MCF 10A (cell line): ENCODE measurements at regions not wholly inside any gene's neighbourhood (a gene's known extent, or its start where the extent isn't known, plus 50 kb on each side); places are given as distances from the start of the nearest gene placed in this dataset.

ENCODE experiments used
- BruUV-seq: library from RNA; stranded (reverse); fragments of 400-500 nt; replicated peaks from 2 replicates; lab custom pipeline; 2021; lab: Mats Ljungman, UMichigan
- CTCF ChIA-PET: fragments of 300-600 bp; sonication (Branson Sonifier 250); formaldehyde crosslinking; extraction: SDS; loops from one replicate; lab custom pipeline; 2021; ENCODE audit warnings: antibody characterized with exemption, inconsistent platforms; lab: Yijun Ruan, JAX
- POLR2A ChIA-PET: fragments of 300-600, 350-650 bp; sonication (Branson Sonifier 250); formaldehyde crosslinking; extraction: SDS; loops from one replicate; lab custom pipeline; 2020; ENCODE audit warnings: antibody characterized with exemption, inconsistent platforms; lab: Yijun Ruan, JAX
- DNase-seq: peaks from one replicate; pipeline ENCODE4 v3.0.0-alpha.2; 2018; ENCODE audit not compliant: unreplicated experiment
- H3K27ac Mint-ChIP-seq: one replicate; pipeline ENCODE4 v1.8.0; 2022; ENCODE audit warnings: mild to moderate bottlenecking, low read depth, mixed read lengths; ENCODE audit not compliant: unreplicated experiment
- H3K27me3 Mint-ChIP-seq: one replicate; pipeline ENCODE4 v1.8.0; 2022; ENCODE audit warnings: mixed read lengths; ENCODE audit not compliant: insufficient read depth, unreplicated experiment
- H3K36me3 Mint-ChIP-seq: one replicate; pipeline ENCODE4 v1.8.0; 2022; ENCODE audit warnings: mild to moderate bottlenecking, moderate library complexity, mixed read lengths; ENCODE audit not compliant: insufficient read depth, unreplicated experiment
- H3K4me1 Mint-ChIP-seq: one replicate; pipeline ENCODE4 v1.8.0; 2022; ENCODE audit warnings: mixed read lengths; ENCODE audit not compliant: insufficient read depth, unreplicated experiment
- H3K4me3 Mint-ChIP-seq: one replicate; pipeline ENCODE4 v1.8.0; 2022; ENCODE audit warnings: mild to moderate bottlenecking, moderate library complexity, mixed read lengths; ENCODE audit not compliant: unreplicated experiment
- H3K9me3 Mint-ChIP-seq: one replicate; pipeline ENCODE4 v1.8.0; 2022; ENCODE audit warnings: mixed read lengths; ENCODE audit not compliant: unreplicated experiment
- CTCF ChIP-seq: fragments of 200-600 bp; IDR thresholded peaks from one replicate; pipeline ENCODE4 v1.8.0; 2022; ENCODE audit warnings: antibody characterized with exemption, mild to moderate bottlenecking; ENCODE audit not compliant: unreplicated experiment
- intact Hi-C: fragments of 100-400 bp; cut with micrococcal nuclease; formaldehyde crosslinking; loops from 2 replicates; pipeline ENCODE4 v1.14.1; 2022

- intact Hi-C loops = no loop called here
- H3K36me3 Mint-ChIP-seq = no peaks in the 10 kb centered on the region
- BruUV-seq = no TSS peak
- no peak for TF ChIP-seq CTCF
- POLR2A ChIA-PET = no interaction called here
- no peak overlapping the region for H3K27ac Mint-ChIP-seq
- H3K4me3 Mint-ChIP-seq = no peak overlapping the region
- H3K27me3 Mint-ChIP-seq = no peaks in the 10 kb centered on the region
- DNase-seq = no peak
- H3K4me1 Mint-ChIP-seq = no peaks in the 10 kb centered on the region
- no peaks in the 10 kb centered on the region for H3K9me3 Mint-ChIP-seq
- CTCF ChIA-PET = interaction anchor here (0.6 kb wide), 1 partner anchor 12 kb away, joined by 3 read pairs; no protein-coding TSS in a partner anchor
Observed at GRCh38 chr4:167786504-167786903, 305.8 kb upstream of the ANXA10 start.

- no peak for TF ChIP-seq CTCF
- ChIA-PET CTCF (no interaction called here), POLR2A (no interaction called here)
- no peak for DNase-seq
- no peaks in the 10 kb centered on the region for H3K9me3 Mint-ChIP-seq
- H3K4me3 Mint-ChIP-seq = no peak overlapping the region
- H3K27ac Mint-ChIP-seq = no peak overlapping the region
- H3K36me3 Mint-ChIP-seq = no peaks in the 10 kb centered on the region
- no TSS peak for BruUV-seq
- no peaks in the 10 kb centered on the region for H3K27me3 Mint-ChIP-seq
- H3K4me1 Mint-ChIP-seq = no peaks in the 10 kb centered on the region
- intact Hi-C loops = no loop called here
Observed at GRCh38 chr4:167787231-167787630, 305.1 kb upstream of the ANXA10 start.

- POLR2A ChIA-PET = no interaction called here
Observed at GRCh38 chr4:167802463-167803212, 289.7 kb upstream of the ANXA10 start.

GRCh38 chr4:167811958-167812357 lies 280.4 kb upstream of the ANXA10 start:
- TF ChIP-seq CTCF = no peak
- ChIA-PET CTCF (interaction anchor here (0.6 kb wide), 1 partner anchor 208 kb away, joined by 3 read pairs; no protein-coding TSS in a partner anchor), POLR2A (no interaction called here)
- no peaks in the 10 kb centered on the region for H3K36me3 Mint-ChIP-seq
- H3K9me3 Mint-ChIP-seq = peaks cover 10% of the 10 kb centered on the region
- H3K4me3 Mint-ChIP-seq = no peak overlapping the region
- H3K27ac Mint-ChIP-seq = no peak overlapping the region
- no peaks in the 10 kb centered on the region for H3K27me3 Mint-ChIP-seq
- no TSS peak for BruUV-seq
- H3K4me1 Mint-ChIP-seq = no peaks in the 10 kb centered on the region
- DNase-seq = no peak
- intact Hi-C loops = no loop called here

More at GRCh38 chr4:167802463-167803212, 289.7 kb upstream of the ANXA10 start:
- no peak overlapping the region for H3K27ac Mint-ChIP-seq
- H3K27me3 Mint-ChIP-seq = no peaks in the 10 kb centered on the region
- TF ChIP-seq CTCF = no peak
- intact Hi-C loops = no loop called here
- BruUV-seq = no TSS peak
- H3K36me3 Mint-ChIP-seq = no peaks in the 10 kb centered on the region
- no peak overlapping the region for H3K4me3 Mint-ChIP-seq
- CTCF ChIA-PET = interaction anchor here (1.1 kb wide), 1 partner anchor 114 kb away, joined by 3 read pairs; no protein-coding TSS in a partner anchor
- DNase-seq = no peak
- peaks cover 4% of the 10 kb centered on the region for H3K4me1 Mint-ChIP-seq
- H3K9me3 Mint-ChIP-seq = no peaks in the 10 kb centered on the region
